Fibroblast of the conjunctiva (primary cell): ENCODE measurements at regions not wholly inside any gene's neighbourhood (a gene's known extent, or its start where the extent isn't known, plus 50 kb on each side); places are given as distances from the start of the nearest gene placed in this dataset.
"Not testable (repeated sequence)": the region's sequence is repeated elsewhere in the genome, so short reads cannot be mapped to it uniquely, and the experiment has no call there.

Source experiments
- DNase-seq: peaks from one replicate; pipeline ENCODE4 v3.0.0-alpha.2; 2010; ENCODE audit warnings: low read depth

DNA sequence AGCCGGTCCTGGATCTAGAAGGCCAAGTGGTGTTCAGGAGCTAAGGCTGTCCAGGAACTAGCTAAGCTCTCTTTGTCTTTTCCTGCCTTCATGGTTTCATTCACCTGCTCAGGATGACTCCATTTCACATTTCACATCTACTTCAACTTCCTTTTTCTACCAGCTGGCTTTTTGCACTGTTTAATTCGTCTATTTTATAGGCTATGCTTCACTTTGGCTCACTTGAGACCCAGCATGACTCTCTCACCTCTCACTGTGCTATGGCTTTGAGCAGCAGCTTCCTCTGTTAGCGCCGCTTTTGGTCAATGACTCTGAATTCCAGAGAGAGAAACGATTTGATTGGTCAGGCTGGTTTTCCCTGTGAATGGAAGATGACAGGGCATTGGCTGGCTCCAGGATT lies 213.5 kb upstream of the CLNK start:
- DNase-seq: no peak

DNA sequence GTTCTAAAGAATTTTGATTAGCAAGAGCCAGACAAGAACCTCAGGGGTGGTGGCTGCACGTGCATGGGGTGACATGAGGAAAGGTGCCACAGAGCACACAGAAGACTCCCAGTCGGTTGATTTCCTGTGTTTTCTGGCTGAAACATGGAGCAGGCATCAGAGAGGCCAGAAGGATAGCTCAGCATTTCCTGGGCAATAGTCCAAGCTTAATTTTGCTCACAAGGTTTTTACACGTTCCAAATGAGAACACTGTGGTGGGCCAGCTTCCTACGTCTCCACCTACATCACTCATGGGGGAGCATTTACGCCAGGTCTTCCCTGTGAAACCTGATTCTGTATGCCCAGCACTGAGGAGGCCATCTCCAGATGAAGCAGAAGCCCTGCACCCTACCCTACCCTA lies 212.5 kb upstream of the CLNK start:
- no peak for DNase-seq

DNA sequence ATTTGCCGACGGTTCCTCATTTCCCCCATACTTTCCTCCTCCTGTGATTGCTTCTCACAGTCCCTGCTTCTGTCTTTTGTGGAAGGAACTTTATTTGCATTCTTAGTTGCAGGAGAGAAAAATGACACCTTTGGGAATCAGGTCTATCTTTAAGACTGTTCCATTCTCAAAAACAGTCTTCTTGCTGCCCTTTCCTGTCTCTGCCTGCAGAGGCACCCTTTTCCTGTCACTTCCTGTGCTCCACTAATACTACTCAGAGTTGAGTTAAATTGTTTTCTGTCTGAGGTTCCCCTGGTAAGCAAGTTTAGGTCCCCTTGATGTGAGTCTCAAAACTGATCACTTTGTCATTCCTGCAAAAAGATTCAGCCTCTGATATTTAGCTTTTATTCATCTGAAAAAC lies 208.8 kb upstream of the CLNK start:
- DNase-seq: no peak

DNA sequence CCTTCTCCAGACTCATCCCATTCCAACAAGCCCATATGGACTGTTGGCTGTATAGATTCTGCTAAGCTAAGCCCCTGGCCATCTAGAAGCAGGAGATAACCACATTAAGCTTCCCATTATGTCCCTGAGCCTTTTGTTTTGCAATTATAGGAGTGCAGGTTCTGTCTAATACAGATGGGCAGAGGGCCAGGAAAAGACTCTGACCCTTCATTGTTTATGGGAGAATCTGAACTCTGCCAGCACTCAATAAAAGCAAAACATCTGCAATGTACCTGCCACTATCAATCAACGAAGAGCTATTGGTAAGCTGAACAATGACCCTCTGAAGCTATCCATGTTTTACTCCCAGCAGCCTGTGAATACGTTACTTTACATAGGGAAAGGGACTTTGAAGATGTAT lies 207.3 kb upstream of the CLNK start:
- DNase-seq: no peak

DNA sequence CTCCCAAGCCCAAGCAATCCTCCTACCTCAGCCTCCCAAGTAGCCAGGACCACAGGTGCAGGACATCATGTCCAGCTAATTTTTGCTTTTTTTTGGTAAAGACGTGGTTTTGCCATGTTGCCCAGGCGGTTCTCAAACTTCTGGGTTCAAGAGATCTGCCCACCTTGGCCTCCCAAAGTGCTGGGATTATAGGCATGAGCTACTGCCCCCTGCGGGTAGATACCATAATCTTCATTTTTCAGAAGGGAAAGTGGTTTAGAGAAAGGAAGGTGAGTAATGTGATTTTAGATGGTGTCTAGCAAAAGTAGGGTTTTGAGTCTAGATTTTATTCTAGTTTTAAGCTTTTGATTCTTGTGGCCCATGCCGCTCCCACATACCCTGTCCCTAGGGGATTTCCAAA lies 205.3 kb upstream of the CLNK start:
- DNase-seq: no peak

DNA sequence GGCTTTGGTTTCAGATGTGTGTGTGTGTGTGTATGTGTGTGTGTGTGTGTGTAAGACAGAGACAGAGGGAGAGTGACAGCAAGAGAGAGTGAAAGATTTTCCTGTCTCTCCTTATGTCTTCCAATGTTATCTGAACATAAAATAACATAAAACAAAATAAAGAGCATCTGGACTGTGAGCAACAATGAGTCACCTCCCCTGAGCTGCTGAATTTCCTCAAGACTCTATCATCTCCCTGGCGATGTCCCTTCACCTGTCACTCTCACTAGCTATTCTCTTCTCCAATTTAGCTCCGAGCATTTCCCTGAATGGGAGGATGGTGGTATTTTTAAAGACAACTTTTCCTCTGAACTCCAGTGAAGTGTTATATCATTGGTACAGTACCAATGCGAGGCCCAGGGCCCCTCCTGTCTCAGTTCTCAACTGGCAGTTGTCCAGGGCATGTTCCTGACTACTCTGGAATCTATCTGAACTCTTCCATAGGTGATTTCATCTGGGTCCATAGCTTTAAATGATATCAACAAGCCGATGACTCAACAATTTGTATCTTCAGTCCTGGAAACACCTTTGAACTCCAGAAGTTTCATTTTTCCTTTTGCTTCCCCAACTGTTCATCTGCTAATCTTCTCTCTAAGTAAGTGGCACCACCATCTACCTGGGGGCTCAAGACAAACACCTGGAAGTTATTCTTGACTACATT lies 195.0 kb upstream of the CLNK start:
- DNase-seq: no peak

DNA sequence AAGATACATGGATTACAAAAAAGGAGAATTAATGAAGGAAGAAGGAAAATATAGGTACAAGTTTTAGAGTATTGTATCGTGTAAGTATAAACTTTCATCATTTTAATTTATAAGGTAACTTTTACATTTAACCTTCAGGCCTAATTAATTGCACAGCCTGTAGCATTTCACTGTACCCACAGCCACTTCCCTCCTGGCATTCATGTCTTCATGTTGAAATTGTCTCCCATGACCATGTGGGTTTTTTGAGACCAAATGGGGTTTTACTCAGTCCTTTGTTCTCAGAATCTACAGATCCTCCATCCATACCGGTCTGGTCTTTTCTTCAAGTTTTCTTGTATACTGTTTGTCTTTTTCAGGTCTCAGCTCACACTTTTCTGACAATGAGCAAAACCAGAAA lies 194.3 kb upstream of the CLNK start:
- no peak for DNase-seq

DNA sequence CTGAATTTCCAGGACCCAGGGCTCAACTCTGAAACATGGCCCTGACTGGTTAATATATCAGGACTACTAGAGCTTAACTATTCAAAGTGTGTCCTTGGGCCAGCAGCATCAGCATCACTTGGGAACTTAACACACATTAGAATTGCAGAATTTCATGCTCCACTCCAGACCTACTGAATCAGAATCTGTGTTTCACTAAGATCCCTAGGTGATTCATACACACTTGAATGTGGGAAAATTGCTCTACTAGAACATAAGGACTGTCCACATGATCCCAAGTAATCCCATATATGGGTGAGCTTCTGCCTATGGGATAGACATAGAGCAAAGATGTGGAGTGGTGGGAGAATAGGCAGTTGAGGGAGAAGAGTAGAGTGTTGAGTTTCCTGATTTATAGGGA lies 192.5 kb upstream of the CLNK start:
- no peak for DNase-seq

DNA sequence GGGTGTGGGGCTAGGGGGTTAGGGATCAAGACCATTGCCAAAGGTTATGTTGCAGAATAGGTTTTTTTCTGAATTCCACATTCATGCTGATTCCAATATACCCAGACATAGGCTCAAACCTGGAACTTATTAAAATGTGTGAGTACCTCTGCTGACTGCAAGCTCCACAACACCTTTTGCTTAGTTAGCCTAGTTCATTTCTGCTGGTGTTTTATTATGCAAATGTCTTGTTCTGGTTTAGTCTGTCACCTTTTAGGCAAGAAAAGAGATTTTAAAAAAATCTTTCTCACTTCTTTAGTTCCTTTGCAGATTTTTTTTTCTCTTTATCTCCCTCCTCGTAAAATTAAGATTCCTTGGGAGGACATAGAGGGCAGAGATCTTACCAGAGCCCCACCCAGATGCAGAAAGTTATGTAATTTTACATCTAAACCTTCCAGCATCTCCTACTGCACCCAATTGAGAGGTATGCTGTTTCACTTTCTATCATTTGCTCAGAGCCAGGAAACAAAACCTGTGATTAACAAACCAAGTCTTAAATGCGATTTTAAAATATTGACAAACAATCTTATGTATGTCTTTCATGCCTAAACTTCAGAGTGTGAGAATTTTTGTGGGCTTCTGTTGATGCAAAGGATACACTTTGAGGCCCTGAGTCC lies 190.7 kb upstream of the CLNK start:
- no peak for DNase-seq

DNA sequence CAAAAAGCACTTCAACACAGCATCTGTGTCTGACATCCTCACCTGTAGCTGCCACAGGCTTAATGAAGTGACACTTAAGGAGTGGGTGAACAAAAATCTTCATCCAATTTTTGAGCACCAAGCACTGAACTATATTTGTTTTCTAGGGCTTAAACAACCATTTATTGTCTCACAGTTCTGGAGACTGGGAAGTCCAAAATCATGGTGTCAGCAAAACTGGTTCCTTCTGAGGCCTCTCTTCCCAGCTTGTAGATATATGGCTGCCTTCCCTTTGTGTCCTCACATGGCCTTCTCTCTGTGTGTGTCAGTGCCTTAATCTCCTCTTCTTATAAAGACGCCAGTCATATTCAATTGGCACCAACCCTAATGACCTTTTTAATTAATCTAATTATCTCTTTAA lies 189.2 kb upstream of the CLNK start:
- DNase-seq: no peak

DNA sequence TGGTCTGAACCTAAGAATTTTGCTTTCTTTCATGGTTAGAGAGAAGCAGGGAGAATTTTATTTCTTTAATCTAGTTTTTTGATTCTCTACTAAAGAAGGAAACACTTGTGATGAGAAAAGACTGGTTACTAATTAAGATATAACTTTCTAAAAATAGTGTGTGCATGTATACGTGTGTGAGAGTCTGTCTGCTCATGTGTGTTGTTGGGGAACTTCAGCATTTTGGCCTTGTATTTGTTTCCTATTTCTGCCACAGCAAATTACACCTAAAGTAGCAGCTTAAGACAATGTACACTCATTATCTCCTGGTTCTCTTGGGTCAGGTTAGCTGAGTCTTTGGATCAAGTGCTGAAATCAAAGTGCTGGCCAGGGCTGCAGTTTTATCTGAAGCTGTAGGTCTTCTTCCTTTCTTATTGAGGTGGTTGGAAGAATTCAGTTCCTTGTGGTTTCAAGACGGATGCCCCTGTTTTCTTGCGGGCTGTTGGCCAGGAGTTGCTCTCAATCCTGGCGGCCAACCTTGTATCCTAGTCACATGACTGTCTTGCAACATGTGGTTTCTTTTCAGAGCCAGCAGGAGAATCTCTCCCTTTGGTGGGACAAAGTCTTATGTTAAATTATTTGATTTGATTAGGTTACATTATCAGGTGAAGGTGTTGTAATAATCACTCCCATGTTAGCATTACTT lies 188.4 kb upstream of the CLNK start:
- DNase-seq: no peak

DNA sequence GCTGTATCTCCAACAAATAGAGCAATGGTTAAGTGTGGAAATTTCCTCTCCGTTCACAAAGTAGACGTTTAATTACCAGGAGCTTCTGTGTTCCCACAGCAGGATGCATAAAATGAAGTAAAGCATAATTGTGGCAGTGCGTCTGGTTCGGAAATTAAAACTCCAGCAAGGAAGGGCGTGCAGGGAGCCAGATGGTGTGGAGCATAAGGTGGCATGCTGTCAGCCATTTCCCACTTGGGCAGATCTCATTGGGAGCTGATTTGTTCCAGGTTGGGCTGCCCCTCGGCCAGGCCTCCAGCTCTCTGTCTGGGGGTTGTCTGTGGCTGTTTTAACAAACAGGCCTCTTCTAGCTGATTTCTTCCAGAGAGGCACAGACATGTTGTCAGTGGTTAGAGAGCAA lies 182.1 kb upstream of the CLNK start:
- no peak for DNase-seq

DNA sequence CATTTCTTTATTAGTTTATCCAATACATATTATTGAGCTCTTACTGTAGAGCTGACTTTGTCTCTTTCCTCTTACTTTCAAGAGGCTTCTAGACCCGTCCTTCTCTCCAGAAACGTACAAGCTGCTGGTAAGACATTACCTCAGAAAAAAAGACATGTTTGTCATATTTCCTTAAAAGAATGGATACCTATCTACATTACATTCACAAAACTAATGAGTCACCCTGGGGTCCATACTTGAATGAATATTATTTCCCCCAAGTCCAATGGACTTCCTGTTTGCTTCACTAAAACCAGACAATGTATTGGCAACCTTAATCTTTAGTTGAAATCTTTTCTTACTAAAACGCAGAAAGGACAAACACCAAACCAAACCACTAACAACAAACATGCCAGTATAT lies 176.5 kb upstream of the CLNK start:
- no peak for DNase-seq

DNA sequence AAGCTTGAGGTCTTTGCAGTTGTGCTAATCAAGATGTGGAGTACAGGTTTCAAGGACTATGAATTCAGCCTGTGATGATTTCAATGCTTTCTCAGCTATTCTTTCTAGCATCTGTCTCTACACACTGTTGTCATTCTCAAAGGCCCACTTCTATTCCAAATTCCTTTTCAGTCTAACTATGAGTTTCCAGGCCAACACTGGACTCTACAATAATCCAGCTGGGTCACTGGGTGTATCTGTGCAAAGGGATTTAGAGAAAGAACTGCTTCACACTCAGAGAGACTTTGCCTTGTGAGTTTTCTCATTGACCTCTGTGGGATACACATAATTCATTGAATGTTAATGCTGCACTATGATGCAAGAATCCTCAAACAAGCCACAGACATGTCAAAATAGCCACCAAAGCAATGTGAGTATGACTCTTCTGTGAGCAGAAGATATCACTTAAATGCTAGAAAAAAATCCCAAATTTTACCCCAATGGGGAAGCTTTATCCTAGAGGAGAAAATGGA lies 171.8 kb upstream of the CLNK start:
- no peak for DNase-seq

DNA sequence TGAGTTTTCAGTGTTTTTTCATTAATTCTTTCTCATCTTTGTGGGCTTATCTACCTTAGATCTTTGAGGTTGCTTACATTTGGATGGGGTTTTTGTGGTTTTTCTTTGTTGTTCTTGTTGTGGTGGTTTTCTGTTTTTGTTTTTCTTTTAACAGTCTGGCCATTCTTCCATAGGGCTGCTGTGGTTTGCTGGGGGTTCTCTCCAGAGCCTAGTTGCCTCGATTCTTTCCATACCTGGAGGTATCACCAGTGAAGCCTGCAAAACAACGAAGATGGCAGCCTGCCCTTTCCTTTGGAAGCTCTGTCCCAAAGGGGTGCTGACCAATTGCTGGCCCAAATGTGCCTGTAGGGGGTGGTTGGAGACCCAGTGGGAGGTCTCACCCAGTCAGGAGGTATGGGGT lies 168.6 kb upstream of the CLNK start:
- no peak for DNase-seq

DNA sequence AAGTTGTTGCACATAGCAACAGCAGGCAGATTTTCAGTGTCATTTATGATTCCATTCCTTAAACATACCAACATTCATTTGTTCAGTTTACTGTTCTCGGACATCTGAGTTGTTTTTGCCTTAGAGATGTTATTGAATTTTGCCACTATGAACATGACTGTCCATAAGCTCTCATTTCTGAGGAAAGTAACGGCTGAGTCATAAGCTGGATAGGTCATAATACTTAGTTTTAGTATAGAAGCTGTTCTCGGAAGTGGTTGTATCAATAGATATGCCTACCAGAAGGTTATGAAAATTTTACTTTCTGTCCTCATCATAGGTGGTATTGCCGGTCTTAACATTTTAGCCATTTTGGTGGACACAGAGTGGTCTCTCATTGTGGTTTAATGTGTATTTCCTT lies 157.1 kb upstream of the CLNK start:
- DNase-seq: no peak

DNA sequence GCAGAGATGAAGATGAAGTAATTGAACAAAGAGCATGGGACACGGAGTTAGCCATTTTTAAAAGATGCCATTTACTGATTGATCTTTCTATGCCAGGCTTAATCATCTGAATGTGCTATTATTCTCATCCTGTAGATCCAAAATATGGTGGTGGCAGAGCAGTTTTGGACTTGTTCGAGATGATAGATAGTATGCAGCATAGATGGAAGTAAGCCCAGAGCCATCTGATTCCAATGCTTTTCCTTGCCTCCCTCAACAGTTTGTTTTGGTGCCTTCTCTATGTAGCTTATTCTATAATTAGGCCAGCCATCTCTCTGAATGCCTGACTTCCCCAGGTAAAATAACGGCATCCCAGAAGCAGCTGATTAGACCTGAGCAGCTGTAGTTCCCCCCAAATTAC lies 152.6 kb upstream of the CLNK start:
- no peak for DNase-seq

DNA sequence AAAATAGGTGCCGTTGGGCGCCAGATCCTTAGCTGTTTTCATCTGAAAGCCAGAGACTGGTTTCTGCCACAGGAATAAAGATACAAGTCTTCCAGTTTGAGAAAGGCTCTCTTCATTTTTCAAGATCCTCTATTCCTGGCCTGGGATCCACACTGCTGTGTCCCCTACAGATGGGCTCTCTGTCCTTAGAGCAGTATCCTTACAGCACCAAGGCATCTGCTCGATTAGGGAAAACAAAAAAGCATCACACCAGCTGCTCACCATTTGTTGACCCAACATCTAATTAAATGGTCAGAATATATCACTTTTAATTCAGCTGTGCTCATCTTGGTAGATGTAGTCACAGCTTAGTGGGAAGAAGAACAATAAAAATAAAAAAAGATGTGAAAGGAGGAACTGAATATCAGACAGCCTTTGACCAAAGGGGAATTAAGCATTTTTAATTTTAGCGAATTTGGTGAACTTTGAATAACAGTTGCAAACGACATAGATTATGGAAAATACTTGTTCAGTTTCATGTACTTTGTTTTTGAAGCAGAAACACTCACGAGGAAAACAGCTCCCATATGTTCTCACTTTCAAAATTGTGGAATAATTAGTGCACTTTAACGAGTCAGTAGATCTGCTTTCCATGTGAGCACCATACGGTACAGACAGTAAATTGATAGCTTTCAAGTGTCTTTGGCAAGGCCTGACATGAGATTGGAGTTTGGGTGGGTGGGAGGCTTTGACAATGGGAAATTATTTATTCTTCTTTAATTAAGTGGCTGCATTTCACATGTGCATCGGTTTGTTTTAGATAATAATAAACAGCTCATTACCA lies 148.4 kb upstream of the CLNK start:
- DNase-seq: no peak

DNA sequence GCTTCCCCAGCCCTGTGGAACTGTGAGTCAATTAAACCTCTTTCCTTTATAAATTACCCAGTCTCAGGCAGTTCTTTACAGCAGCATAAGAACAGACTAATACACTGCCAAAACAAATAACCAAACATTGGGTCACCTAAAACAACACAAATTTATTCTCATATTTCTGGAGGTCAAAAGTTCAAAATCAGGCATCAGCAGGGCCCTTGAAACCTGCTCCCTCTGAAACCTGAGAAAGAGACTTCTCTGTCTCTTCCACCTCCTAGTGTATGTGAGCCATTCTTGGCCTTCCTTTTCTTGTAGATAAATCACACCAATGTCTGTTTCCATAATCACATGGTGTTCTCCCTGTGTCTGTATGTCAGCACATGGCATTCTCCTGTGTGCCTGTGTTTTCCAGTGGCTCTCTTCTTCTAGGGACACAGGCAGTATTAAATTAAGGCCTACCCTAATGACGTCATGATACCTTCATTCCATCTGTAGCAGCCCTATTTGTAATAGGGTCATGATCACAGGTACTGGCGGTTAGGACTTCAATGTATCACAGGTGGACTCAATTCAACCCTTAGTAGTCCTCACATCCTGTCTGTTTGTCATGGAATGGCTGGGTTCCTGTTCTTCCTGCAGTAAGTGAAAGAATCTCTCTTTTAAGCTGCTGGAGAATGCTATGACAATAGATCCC lies 147.3 kb upstream of the CLNK start:
- no peak for DNase-seq

DNA sequence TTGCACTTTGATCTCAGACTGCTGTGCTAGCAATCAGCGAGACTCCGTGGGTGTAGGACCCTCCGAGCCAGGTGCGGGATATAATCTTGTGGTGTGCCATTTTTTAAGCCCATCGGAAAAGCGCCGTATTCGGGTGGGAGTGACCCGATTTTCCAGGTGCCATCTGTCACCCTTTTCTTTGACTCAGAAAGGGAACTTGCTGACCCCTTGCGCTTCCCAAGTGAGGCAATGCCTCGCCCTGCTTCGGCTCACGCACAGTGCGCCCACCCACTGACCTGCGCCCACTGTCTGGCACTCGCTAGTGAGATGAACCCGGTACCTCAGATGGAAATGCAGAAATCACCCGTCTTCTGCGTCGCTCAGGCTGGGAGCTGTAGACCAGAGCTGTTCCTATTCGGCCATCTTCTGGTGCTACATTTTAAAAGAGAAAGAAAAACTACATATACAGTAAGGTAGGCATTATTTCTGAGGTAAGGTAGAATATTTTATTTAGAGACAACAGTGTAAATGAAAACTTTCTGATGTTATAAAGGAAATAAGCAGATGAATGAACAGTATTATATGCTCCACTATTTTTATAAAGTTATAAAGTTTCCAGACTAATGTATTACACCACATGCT lies 144.5 kb upstream of the CLNK start:
- DNase-seq: not testable (repeated sequence)

DNA sequence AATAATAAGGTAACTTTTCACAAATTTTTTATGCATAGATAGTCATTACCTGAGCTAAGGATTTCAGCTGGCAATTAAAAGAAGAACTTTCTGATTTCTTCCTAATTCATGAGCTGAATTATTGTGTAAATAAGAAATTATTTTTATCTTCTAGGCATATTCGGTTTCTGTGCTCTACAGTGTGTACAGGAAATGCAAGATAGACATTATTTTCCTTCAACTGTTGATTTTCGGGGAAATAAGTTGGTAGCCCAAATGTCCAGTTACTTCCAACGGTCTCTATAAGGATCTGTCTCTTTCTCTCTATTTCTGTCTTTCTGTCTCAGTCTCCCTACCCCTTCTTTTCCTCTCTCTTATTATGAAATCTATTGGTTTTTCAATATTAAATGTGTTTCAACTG lies 137.3 kb upstream of the CLNK start:
- no peak for DNase-seq

DNA sequence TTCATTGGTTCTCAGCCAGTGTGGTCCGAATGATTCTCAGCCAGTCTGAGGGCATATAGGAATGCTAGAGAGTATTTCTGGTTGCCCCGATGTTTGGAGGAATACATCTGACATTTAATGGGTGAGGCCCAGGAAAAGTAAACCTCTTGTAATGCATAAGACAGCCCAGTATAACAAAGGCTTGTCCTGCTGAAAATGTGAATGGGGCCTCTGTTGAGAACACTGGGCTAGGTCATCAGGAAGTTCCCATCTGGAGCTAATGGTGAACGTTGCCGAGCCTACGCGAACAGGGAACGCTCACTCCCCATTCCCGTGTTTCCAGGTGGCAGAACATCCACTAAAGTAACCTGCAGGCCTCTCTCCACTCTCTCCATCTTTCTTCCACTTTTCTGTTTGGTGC lies 132.0 kb upstream of the CLNK start:
- no peak for DNase-seq
